ENCODE measurements at regions not wholly inside any gene's neighbourhood (a gene's known extent, or its start where the extent isn't known, plus 50 kb on each side); places are given as distances from the start of the nearest gene placed in this dataset.
"Not testable (repeated sequence)": the region's sequence is repeated elsewhere in the genome, so short reads cannot be mapped to it uniquely, and the experiment has no call there.

GRCh38 chr18:67783196-67783946, 266.9 kb upstream of the DSEL start:
- intact Hi-C loops (cut with micrococcal nuclease) = no loop called here

- intact Hi-C loops (cut with micrococcal nuclease) = no loop called here
Measured at GRCh38 chr18:67778016-67778415, 261.5 kb upstream of the DSEL start.

- intact Hi-C loops (cut with micrococcal nuclease) = no loop called here
Measured at GRCh38 chr18:67776929-67777328, 260.4 kb upstream of the DSEL start.

GRCh38 chr18:67771271-67771670, 254.8 kb upstream of the DSEL start:
- intact Hi-C loops (cut with micrococcal nuclease) = no loop called here

GRCh38 chr18:67770520-67770919, 254.0 kb upstream of the DSEL start:
- intact Hi-C loops (cut with micrococcal nuclease) = no loop called here

GRCh38 chr18:67766930-67767329, 250.4 kb upstream of the DSEL start:
- intact Hi-C loops (cut with micrococcal nuclease) = no loop called here

- intact Hi-C loops (cut with micrococcal nuclease) = not testable (repeated sequence)
Measured at GRCh38 chr18:67752211-67752610, 235.7 kb upstream of the DSEL start.

GRCh38 chr18:67742954-67743353, 226.4 kb upstream of the DSEL start:
- intact Hi-C loops (cut with micrococcal nuclease) = no loop called here

- intact Hi-C loops (cut with micrococcal nuclease) = no loop called here
Measured at GRCh38 chr18:67742525-67742924, 226.0 kb upstream of the DSEL start.

GRCh38 chr18:67735506-67735905, 219.0 kb upstream of the DSEL start:
- intact Hi-C loops (cut with micrococcal nuclease) = no loop called here

- intact Hi-C loops (cut with micrococcal nuclease) = no loop called here
Measured at GRCh38 chr18:67733088-67733487, 216.6 kb upstream of the DSEL start.

- intact Hi-C loops (cut with micrococcal nuclease) = no loop called here
Measured at GRCh38 chr18:67731851-67732250, 215.3 kb upstream of the DSEL start.

- intact Hi-C loops (cut with micrococcal nuclease) = no loop called here
Measured at GRCh38 chr18:67730886-67731285, 214.4 kb upstream of the DSEL start.

- intact Hi-C loops (cut with micrococcal nuclease) = no loop called here
Measured at GRCh38 chr18:67728364-67728763, 211.8 kb upstream of the DSEL start.

- intact Hi-C loops (cut with micrococcal nuclease) = no loop called here
Measured at GRCh38 chr18:67726882-67727281, 210.4 kb upstream of the DSEL start.

GRCh38 chr18:67717800-67718199, 201.3 kb upstream of the DSEL start:
- intact Hi-C loops (cut with micrococcal nuclease) = no loop called here

GRCh38 chr18:67715567-67715966, 199.0 kb upstream of the DSEL start:
- intact Hi-C loops (cut with micrococcal nuclease) = no loop called here

GRCh38 chr18:67710639-67711038, 194.1 kb upstream of the DSEL start:
- intact Hi-C loops (cut with micrococcal nuclease) = no loop called here

GRCh38 chr18:67705748-67706147, 189.2 kb upstream of the DSEL start:
- intact Hi-C loops (cut with micrococcal nuclease) = no loop called here

GRCh38 chr18:67695684-67696083, 179.2 kb upstream of the DSEL start:
- intact Hi-C loops (cut with micrococcal nuclease) = no loop called here

- intact Hi-C loops (cut with micrococcal nuclease) = no loop called here
Measured at GRCh38 chr18:67694787-67695186, 178.3 kb upstream of the DSEL start.

- intact Hi-C loops (cut with micrococcal nuclease) = no loop called here
Measured at GRCh38 chr18:67692811-67693210, 176.3 kb upstream of the DSEL start.

GRCh38 chr18:67682516-67682915, 166.0 kb upstream of the DSEL start:
- intact Hi-C loops (cut with micrococcal nuclease) = no loop called here

GRCh38 chr18:67677489-67677888, 161.0 kb upstream of the DSEL start:
- intact Hi-C loops (cut with micrococcal nuclease) = no loop called here
